ENCODE measurements at regions not wholly inside any gene's neighbourhood (a gene's known extent, or its start where the extent isn't known, plus 50 kb on each side); places are given as distances from the start of the nearest gene placed in this dataset.

- TF ChIP-seq, protein P1, sequence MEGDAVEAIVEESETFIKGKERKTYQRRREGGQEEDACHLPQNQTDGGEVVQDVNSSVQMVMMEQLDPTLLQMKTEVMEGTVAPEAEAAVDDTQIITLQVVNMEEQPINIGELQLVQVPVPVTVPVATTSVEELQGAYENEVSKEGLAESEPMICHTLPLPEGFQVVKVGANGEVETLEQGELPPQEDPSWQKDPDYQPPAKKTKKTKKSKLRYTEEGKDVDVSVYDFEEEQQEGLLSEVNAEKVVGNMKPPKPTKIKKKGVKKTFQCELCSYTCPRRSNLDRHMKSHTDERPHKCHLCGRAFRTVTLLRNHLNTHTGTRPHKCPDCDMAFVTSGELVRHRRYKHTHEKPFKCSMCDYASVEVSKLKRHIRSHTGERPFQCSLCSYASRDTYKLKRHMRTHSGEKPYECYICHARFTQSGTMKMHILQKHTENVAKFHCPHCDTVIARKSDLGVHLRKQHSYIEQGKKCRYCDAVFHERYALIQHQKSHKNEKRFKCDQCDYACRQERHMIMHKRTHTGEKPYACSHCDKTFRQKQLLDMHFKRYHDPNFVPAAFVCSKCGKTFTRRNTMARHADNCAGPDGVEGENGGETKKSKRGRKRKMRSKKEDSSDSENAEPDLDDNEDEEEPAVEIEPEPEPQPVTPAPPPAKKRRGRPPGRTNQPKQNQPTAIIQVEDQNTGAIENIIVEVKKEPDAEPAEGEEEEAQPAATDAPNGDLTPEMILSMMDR (IDR thresholded peaks at IDR 0.05), result no peak
- TF ChIP-seq, protein P2, sequence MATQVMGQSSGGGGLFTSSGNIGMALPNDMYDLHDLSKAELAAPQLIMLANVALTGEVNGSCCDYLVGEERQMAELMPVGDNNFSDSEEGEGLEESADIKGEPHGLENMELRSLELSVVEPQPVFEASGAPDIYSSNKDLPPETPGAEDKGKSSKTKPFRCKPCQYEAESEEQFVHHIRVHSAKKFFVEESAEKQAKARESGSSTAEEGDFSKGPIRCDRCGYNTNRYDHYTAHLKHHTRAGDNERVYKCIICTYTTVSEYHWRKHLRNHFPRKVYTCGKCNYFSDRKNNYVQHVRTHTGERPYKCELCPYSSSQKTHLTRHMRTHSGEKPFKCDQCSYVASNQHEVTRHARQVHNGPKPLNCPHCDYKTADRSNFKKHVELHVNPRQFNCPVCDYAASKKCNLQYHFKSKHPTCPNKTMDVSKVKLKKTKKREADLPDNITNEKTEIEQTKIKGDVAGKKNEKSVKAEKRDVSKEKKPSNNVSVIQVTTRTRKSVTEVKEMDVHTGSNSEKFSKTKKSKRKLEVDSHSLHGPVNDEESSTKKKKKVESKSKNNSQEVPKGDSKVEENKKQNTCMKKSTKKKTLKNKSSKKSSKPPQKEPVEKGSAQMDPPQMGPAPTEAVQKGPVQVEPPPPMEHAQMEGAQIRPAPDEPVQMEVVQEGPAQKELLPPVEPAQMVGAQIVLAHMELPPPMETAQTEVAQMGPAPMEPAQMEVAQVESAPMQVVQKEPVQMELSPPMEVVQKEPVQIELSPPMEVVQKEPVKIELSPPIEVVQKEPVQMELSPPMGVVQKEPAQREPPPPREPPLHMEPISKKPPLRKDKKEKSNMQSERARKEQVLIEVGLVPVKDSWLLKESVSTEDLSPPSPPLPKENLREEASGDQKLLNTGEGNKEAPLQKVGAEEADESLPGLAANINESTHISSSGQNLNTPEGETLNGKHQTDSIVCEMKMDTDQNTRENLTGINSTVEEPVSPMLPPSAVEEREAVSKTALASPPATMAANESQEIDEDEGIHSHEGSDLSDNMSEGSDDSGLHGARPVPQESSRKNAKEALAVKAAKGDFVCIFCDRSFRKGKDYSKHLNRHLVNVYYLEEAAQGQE (IDR thresholded peaks at IDR 0.05; ENCODE audit: insufficient read depth in 1 of 2, low read depth in 2 of 2, low read length in 1 of 2), result no peak
- TF ChIP-seq POLR2AphosphoS5 (IDR thresholded peaks at IDR 0.05; ENCODE audit: low read depth, low read length) (no peak), TCF7L2 (IDR thresholded peaks at IDR 0.05; ENCODE audit: low read depth, low read length) (no peak), SIN3A (IDR thresholded peaks at IDR 0.05; ENCODE audit: borderline replicate concordance, insufficient read depth, low read depth, low read length) (no peak)
Measured at GRCh38 chr14:22403296-22403695, 185.7 kb downstream of the DAD1 start.
